Panc1 (cell line): ENCODE measurements at regions not wholly inside any gene's neighbourhood (a gene's known extent, or its start where the extent isn't known, plus 50 kb on each side); places are given as distances from the start of the nearest gene placed in this dataset.

ENCODE experiments used
- ATAC-seq: fragments of 200-7000 bp; cut with Tn5 transposase; 2 replicates; pipeline ENCODE4 v1.9.1; 2020; ENCODE audit warnings: mild to moderate bottlenecking, moderate library complexity
- BruUV-seq: library from RNA; stranded (reverse); fragments of 400-500 nt; replicated peaks from 2 replicates; lab custom pipeline; 2021; lab: Mats Ljungman, UMichigan
- CTCF ChIA-PET: fragments of 300-600 bp; sonication (Branson Sonifier 250); formaldehyde crosslinking; loops from one replicate; lab custom pipeline; 2022; ENCODE audit warnings: antibody characterized with exemption; lab: Charles Lee
- POLR2A ChIA-PET: fragments of 300-600 bp; sonication (Branson Sonifier 250); formaldehyde crosslinking; loops from one replicate; lab custom pipeline; 2022; ENCODE audit warnings: antibody characterized with exemption; lab: Charles Lee
- DNase-seq: peaks from one replicate; pipeline ENCODE4 v3.0.0-alpha.2; 2010; ENCODE audit warnings: low read depth, low spot score
- H3K27ac ChIP-seq: 2 replicates; pipeline ENCODE4 v1.5.1; 2011; ENCODE audit warnings: mild to moderate bottlenecking, low read length, inconsistent platforms
- H3K27me3 ChIP-seq: fragments of 200-500 bp; sonication (Bioruptor generic); 2 replicates; pipeline ENCODE4 v1.6.0; 2014; ENCODE audit warnings: low read length, inconsistent platforms; ENCODE audit not compliant: control insufficient read depth, insufficient read depth
- H3K36me3 ChIP-seq: fragments of 200-500 bp; sonication (Bioruptor generic); 2 replicates; pipeline ENCODE4 v1.5.1; 2014; ENCODE audit warnings: inconsistent platforms, mild to moderate bottlenecking, low read length, moderate library complexity; ENCODE audit not compliant: control insufficient read depth, insufficient read depth
- H3K4me1 ChIP-seq: 2 replicates; pipeline ENCODE4 v1.5.1; 2011; ENCODE audit warnings: inconsistent platforms, mild to moderate bottlenecking, low read length, moderate library complexity; ENCODE audit not compliant: control insufficient read depth, insufficient read depth
- H3K4me3 ChIP-seq, 2 experiments: 2 replicates each; pipeline ENCODE4 v1.5.1; 2011 to 2012; ENCODE audit warnings: low read depth in 2 of 2, low read length in 2 of 2, mild to moderate bottlenecking in 2 of 2, inconsistent platforms in 1 of 2, moderate library complexity in 1 of 2
- H3K9me3 ChIP-seq: fragments of 200-500 bp; sonication (Bioruptor generic); 2 replicates; pipeline ENCODE4 v1.5.1; 2014; ENCODE audit warnings: low read depth, mild to moderate bottlenecking, inconsistent platforms, low read length, moderate library complexity; ENCODE audit not compliant: control insufficient read depth, insufficient read depth
- CTCF ChIP-seq: fragments of 450-650 bp; IDR thresholded peaks from 2 replicates; pipeline ENCODE4 v1.5.1; 2017; ENCODE audit warnings: mild to moderate bottlenecking
- POLR2AphosphoS5 ChIP-seq: IDR thresholded peaks from 2 replicates; pipeline ENCODE4 v1.6.1; 2012; ENCODE audit warnings: mild to moderate bottlenecking, low read depth, low read length, moderate library complexity
- REST ChIP-seq, 2 experiments: IDR thresholded peaks; 2 replicates each; pipeline ENCODE4 v1.6.1; 2011 to 2012; ENCODE audit warnings: low read depth in 2 of 2, control low read depth in 1 of 2, low read length in 1 of 2, mild to moderate bottlenecking in 1 of 2, moderate library complexity in 1 of 2; ENCODE audit not compliant: insufficient read depth in 1 of 2
- SIN3A ChIP-seq: IDR thresholded peaks from 2 replicates; pipeline ENCODE4 v1.6.1; 2012; ENCODE audit warnings: low read depth, mild to moderate bottlenecking, low read length, moderate library complexity, borderline replicate concordance; ENCODE audit not compliant: insufficient read depth
- TCF7L2 ChIP-seq: IDR thresholded peaks from 2 replicates; pipeline ENCODE4 v1.6.1; 2011; ENCODE audit warnings: mild to moderate bottlenecking, low read depth, low read length, inconsistent platforms
- in situ Hi-C: cut with HindIII; loops from 2 replicates; pipeline ENCODE4 v1.10.0; 2016; ENCODE audit warnings: low sequenced_read_pairs, low pct_unique_long_range_greater_than_20kb
- intact Hi-C: fragments of 100-400 bp; cut with micrococcal nuclease; formaldehyde crosslinking; loops from one replicate; pipeline ENCODE4 v1.10.0; 2022; ENCODE audit not compliant: unreplicated experiment

- DNase-seq, result no peak
- in situ Hi-C loops, result no loop called here
- H3K27ac ChIP-seq, result no peak overlapping the region
- TF ChIP-seq REST (IDR thresholded peaks at IDR 0.05; ENCODE audit: insufficient read depth in 1 of 2, low read depth in 2 of 2, low read length in 1 of 2) (no peak), CTCF (no peak)
- ChIA-PET CTCF (no interaction called here), POLR2A (no interaction called here)
- intact Hi-C loops, result no loop called here
- ATAC-seq, result no peak
- BruUV-seq, result no TSS peak
- H3K4me1 ChIP-seq, result no peaks in the 10 kb centered on the region
- no peak overlapping the region for H3K4me3 ChIP-seq
- no peaks in the 10 kb centered on the region for H3K9me3 ChIP-seq
- no peaks in the 10 kb centered on the region for H3K36me3 ChIP-seq
- no peaks in the 10 kb centered on the region for H3K27me3 ChIP-seq
Measured at GRCh38 chr22:27335102-27335660, 466.4 kb downstream of the MN1 start.

GRCh38 chr22:27336151-27337090 is 465.1 kb downstream of the MN1 start:
- Histone ChIP-seq H3K27ac (no peak overlapping the region), H3K4me1 (no peaks in the 10 kb centered on the region), H3K27me3 (no peaks in the 10 kb centered on the region), H3K4me3 (no peak overlapping the region), H3K9me3 (no peaks in the 10 kb centered on the region), H3K36me3 (no peaks in the 10 kb centered on the region)
- intact Hi-C loops (no loop called here), in situ Hi-C loops (no loop called here)
- no TSS peak for BruUV-seq
- DNase-seq (no peak), ATAC-seq (no peak)
- ChIA-PET CTCF (no interaction called here), POLR2A (no interaction called here)
- TF ChIP-seq SIN3A, result no peak
- TF ChIP-seq REST (IDR thresholded peaks at IDR 0.05; ENCODE audit: insufficient read depth in 1 of 2, low read depth in 2 of 2, low read length in 1 of 2), result no peak
- TF ChIP-seq POLR2AphosphoS5, result no peak
- no peak for TF ChIP-seq CTCF
- TF ChIP-seq TCF7L2, result no peak
